BLaER1 (cell line): ENCODE measurements at regions not wholly inside any gene's neighbourhood (a gene's known extent, or its start where the extent isn't known, plus 50 kb on each side); places are given as distances from the start of the nearest gene placed in this dataset.

Experiments
- H3K27ac ChIP-seq: shearing (Covaris generic); formaldehyde crosslinking; 2 replicates; pipeline ENCODE4 v1.8.1; 2022
- H3K27me3 ChIP-seq: shearing (Covaris generic); formaldehyde crosslinking; 2 replicates; pipeline ENCODE4 v1.8.1; 2022
- H3K36me3 ChIP-seq: shearing (Covaris generic); formaldehyde crosslinking; 2 replicates; pipeline ENCODE4 v1.8.1; 2022
- H3K4me1 ChIP-seq: shearing (Covaris generic); formaldehyde crosslinking; 2 replicates; pipeline ENCODE4 v1.8.1; 2022
- H3K4me2 ChIP-seq: shearing (Covaris generic); formaldehyde crosslinking; 2 replicates; pipeline ENCODE4 v1.8.1; 2022
- H3K4me3 ChIP-seq: shearing (Covaris generic); formaldehyde crosslinking; 2 replicates; pipeline ENCODE4 v1.8.1; 2022
- H3K9ac ChIP-seq: shearing (Covaris generic); formaldehyde crosslinking; 2 replicates; pipeline ENCODE4 v1.8.1; 2022
- H3K9me3 ChIP-seq: shearing (Covaris generic); formaldehyde crosslinking; 2 replicates; pipeline ENCODE4 v1.8.1; 2022
- H4K20me1 ChIP-seq: shearing (Covaris generic); formaldehyde crosslinking; 2 replicates; pipeline ENCODE4 v1.8.1; 2022
- Cebpa-rat ChIP-seq: shearing (Covaris generic); IDR thresholded peaks from 2 replicates; pipeline ENCODE4 v1.8.1; 2022

- no peak overlapping the region for H3K27ac ChIP-seq
These were observed 224.5 kb downstream of the RFPL4B start for GRCh38 chr6:112571488-112572270.

DNA sequence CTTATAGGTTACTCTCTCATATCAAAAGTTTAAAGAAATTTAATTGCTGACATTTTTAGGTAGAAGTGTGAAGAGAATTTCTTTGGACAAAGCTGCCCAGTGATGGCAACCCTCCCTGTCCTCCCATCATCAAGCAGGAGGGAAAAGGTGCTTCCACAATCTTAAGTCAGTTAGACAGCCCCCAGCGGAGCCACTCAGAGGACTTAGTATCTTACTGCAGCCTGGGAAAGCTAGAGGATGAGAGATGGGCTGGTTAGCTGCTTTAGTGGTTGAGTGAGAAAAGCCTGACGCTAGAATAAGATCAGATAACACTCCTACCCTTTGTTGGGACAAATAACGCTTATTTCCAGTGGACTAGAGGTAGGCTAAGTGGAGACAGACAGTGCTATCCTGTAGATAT is 227.1 kb downstream of the RFPL4B start:
- no peak for TF ChIP-seq Cebpa-rat
- peaks cover 15% of the 10 kb centered on the region for H3K4me1 ChIP-seq

More at GRCh38 chr6:112571488-112572270, 224.5 kb downstream of the RFPL4B start:
- no peak overlapping the region for H3K4me3 ChIP-seq
- no peaks in the 10 kb centered on the region for H3K36me3 ChIP-seq
- no peaks in the 10 kb centered on the region for H4K20me1 ChIP-seq
- no peak overlapping the region for H3K4me2 ChIP-seq
- peaks cover 14% of the 10 kb centered on the region for H3K4me1 ChIP-seq
- no peak overlapping the region for H3K9ac ChIP-seq
- no peaks in the 10 kb centered on the region for H3K9me3 ChIP-seq
- no peaks in the 10 kb centered on the region for H3K27me3 ChIP-seq
- no peak for TF ChIP-seq Cebpa-rat

DNA sequence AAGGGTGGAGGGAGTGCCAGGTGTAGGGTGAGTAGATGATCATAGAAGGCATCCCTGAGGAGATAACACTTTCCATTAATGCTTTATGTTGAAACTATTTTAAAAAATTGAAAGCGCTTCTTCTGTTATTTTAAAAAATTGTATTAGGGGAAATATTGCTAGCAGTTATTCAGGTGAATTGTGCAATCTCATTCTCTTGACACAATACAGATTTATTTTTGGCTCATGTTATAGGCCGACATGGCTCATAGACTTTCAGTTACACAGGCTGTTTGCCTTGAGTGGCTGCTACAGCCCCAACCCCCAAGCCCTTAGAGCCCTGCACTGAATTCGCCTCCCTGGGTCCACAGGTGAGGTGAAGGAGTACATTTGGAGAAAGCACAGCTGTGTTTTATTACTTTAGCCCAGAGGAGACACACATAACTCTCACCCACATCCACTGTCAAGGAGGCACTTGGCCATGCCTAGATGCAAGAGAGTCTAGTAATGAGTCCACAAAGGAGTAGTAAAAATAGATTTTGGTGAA is 228.2 kb downstream of the RFPL4B start:
- H3K9ac ChIP-seq, result no peak overlapping the region
- no peak for TF ChIP-seq Cebpa-rat

More for the DNA sequence above, 227.1 kb downstream of the RFPL4B start:
- H3K4me3 ChIP-seq, result no peak overlapping the region
- no peaks in the 10 kb centered on the region for H4K20me1 ChIP-seq
- no peak overlapping the region for H3K9ac ChIP-seq
- H3K27me3 ChIP-seq, result no peaks in the 10 kb centered on the region
- H3K36me3 ChIP-seq, result no peaks in the 10 kb centered on the region
- H3K27ac ChIP-seq, result no peak overlapping the region
- H3K4me2 ChIP-seq, result no peak overlapping the region
- H3K9me3 ChIP-seq, result no peaks in the 10 kb centered on the region

DNA sequence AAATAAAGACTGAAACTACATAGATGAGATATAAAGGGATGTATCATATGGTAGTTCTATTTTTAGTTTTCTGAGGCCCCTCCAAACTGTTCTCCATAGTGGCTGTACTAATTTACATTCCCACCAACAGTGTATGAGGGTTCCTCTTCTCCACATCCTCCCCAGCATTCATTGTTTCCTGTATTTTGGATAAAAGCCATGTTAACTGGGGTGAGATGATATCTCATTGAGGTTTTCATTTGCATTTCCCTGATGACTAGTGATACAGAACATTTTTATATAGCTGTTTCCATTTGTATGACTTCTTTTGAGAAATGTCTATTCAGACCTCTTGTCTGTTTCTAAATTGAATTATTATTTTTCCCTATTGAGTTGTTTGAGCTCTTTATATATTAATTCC is 229.3 kb downstream of the RFPL4B start:
- TF ChIP-seq Cebpa-rat, result no peak
- H4K20me1 ChIP-seq, result no peaks in the 10 kb centered on the region
- no peaks in the 10 kb centered on the region for H3K9me3 ChIP-seq
- H3K4me2 ChIP-seq, result no peak overlapping the region
- no peak overlapping the region for H3K9ac ChIP-seq
- no peak overlapping the region for H3K4me3 ChIP-seq
- H3K27me3 ChIP-seq, result no peaks in the 10 kb centered on the region
- H3K36me3 ChIP-seq, result no peaks in the 10 kb centered on the region
- peaks cover 15% of the 10 kb centered on the region for H3K4me1 ChIP-seq
- no peak overlapping the region for H3K27ac ChIP-seq

More for the DNA sequence above, 228.2 kb downstream of the RFPL4B start:
- Histone ChIP-seq H4K20me1 (no peaks in the 10 kb centered on the region), H3K4me1 (peaks cover 15% of the 10 kb centered on the region), H3K27ac (no peak overlapping the region), H3K36me3 (no peaks in the 10 kb centered on the region), H3K9me3 (no peaks in the 10 kb centered on the region), H3K4me3 (no peak overlapping the region), H3K4me2 (no peak overlapping the region), H3K27me3 (no peaks in the 10 kb centered on the region)

GRCh38 chr6:112579601-112580000 is 232.5 kb downstream of the RFPL4B start:
- TF ChIP-seq Cebpa-rat, result no peak
- Histone ChIP-seq H3K27me3 (no peaks in the 10 kb centered on the region), H3K9ac (no peak overlapping the region), H3K36me3 (no peaks in the 10 kb centered on the region), H4K20me1 (no peaks in the 10 kb centered on the region), H3K4me2 (no peak overlapping the region), H3K9me3 (no peaks in the 10 kb centered on the region), H3K27ac (no peak overlapping the region), H3K4me3 (no peak overlapping the region), H3K4me1 (peaks cover 15% of the 10 kb centered on the region)

DNA sequence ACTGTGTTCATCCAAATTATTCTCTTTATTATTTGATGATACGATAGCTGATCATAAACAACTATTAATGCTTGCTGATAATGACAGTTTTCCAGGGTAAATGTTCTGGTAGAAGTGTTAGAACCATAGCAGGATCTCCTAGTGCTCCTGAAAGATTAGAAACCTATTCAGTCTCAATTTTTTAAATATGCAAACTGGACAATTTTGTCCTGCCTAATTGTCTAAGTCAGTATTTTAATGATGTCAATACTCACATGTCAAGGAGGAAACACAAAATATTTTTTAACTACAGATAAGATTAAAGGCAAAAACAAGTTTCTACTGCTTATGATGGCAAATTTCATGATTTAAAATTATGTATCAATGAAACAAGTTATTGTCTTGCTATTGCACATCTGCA is 233.9 kb downstream of the RFPL4B start:
- Histone ChIP-seq H3K36me3 (no peaks in the 10 kb centered on the region), H3K4me2 (no peak overlapping the region), H3K27me3 (no peaks in the 10 kb centered on the region), H4K20me1 (no peaks in the 10 kb centered on the region), H3K4me1 (0 out of 2 replicates have a peak, but pooled peaks cover 7% of the 10 kb centered on the region), H3K27ac (no peak overlapping the region), H3K9me3 (no peaks in the 10 kb centered on the region), H3K4me3 (no peak overlapping the region), H3K9ac (no peak overlapping the region)
- TF ChIP-seq Cebpa-rat, result no peak

DNA sequence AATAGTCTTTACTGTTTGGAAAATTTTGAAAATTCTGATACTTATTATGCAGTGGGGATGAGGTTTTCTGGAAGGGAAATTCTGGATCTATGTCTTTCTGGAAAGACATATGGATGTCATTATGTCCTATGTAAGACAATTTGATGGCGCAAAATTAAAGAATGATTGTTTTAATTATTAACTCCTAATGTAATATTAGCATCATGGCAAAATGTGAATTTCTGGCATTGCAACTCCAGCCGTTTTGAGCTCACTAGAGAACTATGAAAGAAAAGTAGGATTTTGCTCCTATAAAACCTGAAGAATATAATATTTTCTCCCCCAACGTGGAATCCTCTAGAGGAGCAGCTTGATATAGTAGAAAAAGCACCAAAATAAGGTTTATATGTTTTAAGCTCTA is 243.2 kb downstream of the RFPL4B start:
- no peak overlapping the region for H3K9ac ChIP-seq
- no peaks in the 10 kb centered on the region for H3K27me3 ChIP-seq
- H4K20me1 ChIP-seq, result no peaks in the 10 kb centered on the region
- peaks cover 8% of the 10 kb centered on the region; the same call in 1 of the 2 replicates for H3K9me3 ChIP-seq
- H3K27ac ChIP-seq, result no peak overlapping the region
- no peaks in the 10 kb centered on the region for H3K4me1 ChIP-seq
- no peak for TF ChIP-seq Cebpa-rat
- no peaks in the 10 kb centered on the region for H3K36me3 ChIP-seq
- no peak overlapping the region for H3K4me2 ChIP-seq
- no peak overlapping the region for H3K4me3 ChIP-seq

DNA sequence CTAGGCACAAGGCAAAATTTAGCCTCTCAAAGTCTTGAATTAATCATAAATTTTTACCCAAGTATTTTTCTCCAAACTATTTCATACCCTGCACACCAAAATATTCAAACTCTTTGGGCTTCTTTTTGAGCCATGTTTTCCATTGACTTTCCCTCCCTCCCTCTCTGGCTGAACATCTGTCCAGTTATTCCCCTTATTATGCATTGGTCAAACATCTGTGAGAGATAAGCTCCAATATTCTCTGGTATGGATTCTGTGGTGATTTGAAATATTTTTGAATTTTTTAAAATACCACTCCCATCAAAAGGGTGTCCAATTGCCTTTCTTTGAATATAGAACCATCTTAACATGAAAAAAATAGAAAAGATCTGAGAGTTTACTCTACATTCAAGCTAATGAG is 244.2 kb downstream of the RFPL4B start:
- H3K27ac ChIP-seq, result no peak overlapping the region
- H3K4me1 ChIP-seq, result no peaks in the 10 kb centered on the region
- H4K20me1 ChIP-seq, result no peaks in the 10 kb centered on the region
- H3K4me2 ChIP-seq, result no peak overlapping the region
- no peaks in the 10 kb centered on the region for H3K27me3 ChIP-seq
- peaks cover 8% of the 10 kb centered on the region; the same call in 1 of the 2 replicates for H3K9me3 ChIP-seq
- H3K36me3 ChIP-seq, result no peaks in the 10 kb centered on the region
- H3K4me3 ChIP-seq, result no peak overlapping the region
- no peak for TF ChIP-seq Cebpa-rat
- no peak overlapping the region for H3K9ac ChIP-seq

- no peak for TF ChIP-seq Cebpa-rat
- no peaks in the 10 kb centered on the region for H3K27me3 ChIP-seq
- no peak overlapping the region for H3K27ac ChIP-seq
- no peaks in the 10 kb centered on the region for H3K4me1 ChIP-seq
- H3K9ac ChIP-seq, result no peak overlapping the region
- H4K20me1 ChIP-seq, result no peaks in the 10 kb centered on the region
- no peak overlapping the region for H3K4me3 ChIP-seq
- peaks cover 8% of the 10 kb centered on the region; the same call in 1 of the 2 replicates for H3K9me3 ChIP-seq
- H3K36me3 ChIP-seq, result no peaks in the 10 kb centered on the region
- no peak overlapping the region for H3K4me2 ChIP-seq
These were observed 245.0 kb downstream of the RFPL4B start for GRCh38 chr6:112592159-112592558.

GRCh38 chr6:112594886-112595594 is 247.9 kb downstream of the RFPL4B start:
- H3K27me3 ChIP-seq, result no peaks in the 10 kb centered on the region
- H4K20me1 ChIP-seq, result no peaks in the 10 kb centered on the region
- H3K27ac ChIP-seq, result no peak overlapping the region
- H3K4me2 ChIP-seq, result no peak overlapping the region
- TF ChIP-seq Cebpa-rat, result no peak
- H3K4me1 ChIP-seq, result no peaks in the 10 kb centered on the region
- H3K36me3 ChIP-seq, result no peaks in the 10 kb centered on the region
- H3K9me3 ChIP-seq, result peaks cover 8% of the 10 kb centered on the region; the same call in 1 of the 2 replicates
- no peak overlapping the region for H3K9ac ChIP-seq
- no peak overlapping the region for H3K4me3 ChIP-seq
